ENCODE measurements at regions not wholly inside any gene's neighbourhood (a gene's known extent, or its start where the extent isn't known, plus 50 kb on each side); places are given as distances from the start of the nearest gene placed in this dataset.

- no peak for TF ChIP-seq CTCF (IDR thresholded peaks at IDR 0.05)
- no peak for TF ChIP-seq EP300 (IDR thresholded peaks at IDR 0.05)
- TF ChIP-seq POLR2A (IDR thresholded peaks at IDR 0.05): no peak
- TF ChIP-seq POLR2AphosphoS5 (IDR thresholded peaks at IDR 0.05): no peak
Observed at GRCh38 chr5:120260651-120261050, 203.4 kb upstream of the PRR16 start.
